Islet precursor cell (in vitro differentiated cells): ENCODE measurements at regions not wholly inside any gene's neighbourhood (a gene's known extent, or its start where the extent isn't known, plus 50 kb on each side); places are given as distances from the start of the nearest gene placed in this dataset.

Experiments
- DNase-seq: peaks from one replicate; pipeline ENCODE4 v3.0.0-alpha.2; 2018

GRCh38 chr5:17763301-17763700 is 129.0 kb downstream of the TAF11L14 start:
- DNase-seq: no peak

DNA sequence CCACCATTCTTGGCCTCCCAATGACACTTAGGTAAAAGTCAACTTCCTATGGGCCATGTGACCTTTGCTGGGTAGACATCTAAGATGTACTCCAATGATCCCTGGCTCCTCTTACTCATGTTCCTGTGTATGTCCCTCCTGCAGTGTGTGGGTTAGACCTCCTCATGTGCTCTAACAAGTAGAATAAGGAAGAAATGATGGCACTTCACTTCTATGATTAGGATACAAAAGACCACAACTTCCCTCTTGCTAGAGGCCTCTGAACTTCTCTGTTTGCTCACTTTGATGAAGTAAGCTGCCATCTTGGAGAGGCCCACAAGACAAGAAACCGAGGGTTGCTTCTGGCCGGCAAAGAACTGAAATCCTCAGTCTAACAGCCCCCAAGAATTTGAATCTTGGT is 131.8 kb downstream of the TAF11L14 start:
- no peak for DNase-seq

DNA sequence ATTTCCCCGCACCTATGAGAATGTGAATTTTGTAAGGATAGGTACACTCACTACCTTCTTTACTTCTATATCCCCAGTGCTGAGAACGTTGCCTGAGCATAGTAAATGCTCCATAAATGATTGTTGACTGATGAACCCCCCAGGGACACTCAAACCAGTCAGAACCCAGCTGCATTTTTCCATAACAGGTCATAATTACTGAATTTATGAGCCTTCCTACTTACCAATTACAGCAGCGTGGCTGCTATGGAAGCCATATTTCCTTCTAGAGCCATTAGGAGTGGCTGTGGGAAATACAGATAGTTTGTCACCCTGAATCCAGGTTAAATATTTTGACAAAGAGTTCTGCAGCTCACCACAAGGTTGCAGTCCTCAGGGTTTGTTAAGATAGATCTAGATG is 135.0 kb downstream of the TAF11L14 start:
- DNase-seq: no peak

DNA sequence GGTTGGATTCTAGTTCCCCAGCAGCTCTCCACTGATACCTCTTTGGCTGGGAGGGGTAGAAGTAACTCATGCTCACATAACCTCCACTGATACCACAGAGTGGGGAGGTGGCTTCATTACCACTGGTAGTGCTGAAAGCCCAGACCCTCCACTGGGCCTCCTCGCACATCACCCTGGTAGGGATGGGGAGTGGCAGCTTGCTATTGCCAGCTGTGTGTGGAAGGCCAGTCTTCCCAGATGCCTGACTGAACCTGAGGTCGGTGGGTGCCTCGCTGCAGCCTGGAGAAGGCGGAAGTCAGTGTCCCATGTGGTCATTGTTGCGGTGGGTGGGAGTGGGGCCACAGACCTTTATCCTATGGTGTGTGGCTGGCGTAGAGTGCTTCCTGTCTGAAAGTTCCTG is 138.0 kb downstream of the TAF11L14 start:
- no peak for DNase-seq

DNA sequence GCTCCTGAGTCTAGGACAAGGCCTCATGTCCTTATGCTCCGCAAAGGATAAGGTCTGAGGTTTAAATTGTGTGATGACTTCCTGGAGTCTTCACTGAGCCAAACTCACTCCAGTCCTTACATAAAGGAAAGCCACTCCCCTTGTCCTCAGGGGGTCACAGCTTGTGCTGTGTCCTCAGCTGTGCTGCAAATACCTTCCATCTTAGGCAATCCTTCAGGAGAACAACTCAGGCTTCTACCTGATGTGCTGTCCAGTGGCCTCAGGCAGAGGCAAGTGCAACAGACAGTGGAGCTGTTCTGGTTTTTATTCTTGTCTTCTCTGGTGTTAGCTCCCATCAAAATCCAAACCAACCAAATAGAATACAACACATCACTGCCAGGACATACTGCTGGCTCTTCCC is 151.5 kb downstream of the TAF11L14 start:
- DNase-seq: no peak

DNA sequence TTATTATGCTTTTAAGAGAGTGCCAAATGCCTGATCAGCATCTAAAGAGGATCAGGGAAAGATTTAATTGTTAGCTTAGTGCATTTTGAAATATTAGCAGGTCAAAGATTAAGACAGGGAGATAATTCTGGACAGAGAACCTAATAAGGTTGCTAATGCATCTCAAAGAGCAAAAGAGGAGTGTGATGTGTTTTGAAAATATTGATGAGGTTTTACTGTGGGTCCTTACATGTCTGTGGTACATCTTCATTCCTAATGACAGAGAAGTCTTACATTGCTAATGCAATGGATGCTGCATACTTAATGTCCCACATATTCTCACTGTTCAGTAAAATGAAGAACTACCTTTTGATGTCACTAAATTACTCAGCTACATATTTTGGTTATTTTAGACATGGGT is 154.1 kb downstream of the TAF11L14 start:
- DNase-seq: no peak

GRCh38 chr5:17794201-17794600 is 159.9 kb downstream of the TAF11L14 start:
- DNase-seq: no peak

- no peak for DNase-seq
Observed at GRCh38 chr5:17794815-17795214, 160.6 kb downstream of the TAF11L14 start.

DNA sequence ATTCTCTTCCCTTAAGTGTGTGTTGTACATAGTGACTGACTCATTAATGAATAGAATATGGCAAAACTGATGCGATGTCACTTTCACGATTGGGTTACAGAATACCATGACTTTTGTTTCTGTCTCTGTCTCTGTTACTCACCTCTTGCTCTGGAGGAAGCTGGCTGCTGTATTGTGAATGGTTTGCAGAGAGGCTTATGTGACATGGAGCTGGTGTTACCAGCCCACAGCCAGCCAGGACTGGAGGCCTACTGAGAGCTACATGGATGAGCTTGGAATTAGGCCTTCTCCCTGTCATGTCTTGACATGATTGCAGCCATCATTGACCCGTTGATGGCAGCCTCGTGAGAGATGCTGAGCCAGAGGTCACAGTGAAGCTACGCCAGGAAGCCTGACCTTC is 161.9 kb downstream of the TAF11L14 start:
- no peak for DNase-seq

DNA sequence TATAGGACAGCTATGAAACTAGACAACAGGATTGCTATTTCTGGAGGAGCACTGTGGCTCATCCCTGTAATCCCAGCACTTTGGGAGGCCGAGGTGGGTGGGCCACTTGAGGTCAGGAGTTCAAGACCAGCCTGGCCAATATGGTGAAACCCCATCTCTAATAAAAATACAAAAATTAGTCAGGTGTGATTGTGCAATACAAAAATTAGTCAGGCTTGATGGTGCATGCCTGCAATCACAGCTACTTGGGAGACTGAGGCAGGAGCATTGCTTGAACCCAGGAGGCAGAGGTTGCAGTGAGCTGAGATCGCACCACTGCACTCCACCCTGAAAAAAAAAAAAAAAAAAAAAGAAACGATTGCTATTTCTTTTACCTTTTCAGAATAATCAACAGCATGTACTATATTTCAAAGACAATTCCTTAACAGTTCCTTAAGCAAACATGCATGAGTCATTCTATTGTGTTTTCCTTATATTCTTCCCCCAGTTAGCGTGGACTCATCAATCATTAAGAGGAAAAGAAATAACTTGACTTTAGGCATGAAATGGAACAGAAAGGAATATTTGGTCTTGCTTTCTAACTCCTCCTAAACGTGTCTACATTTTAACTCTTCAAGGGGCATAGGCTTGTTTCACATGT is 162.6 kb downstream of the TAF11L14 start:
- no peak for DNase-seq

DNA sequence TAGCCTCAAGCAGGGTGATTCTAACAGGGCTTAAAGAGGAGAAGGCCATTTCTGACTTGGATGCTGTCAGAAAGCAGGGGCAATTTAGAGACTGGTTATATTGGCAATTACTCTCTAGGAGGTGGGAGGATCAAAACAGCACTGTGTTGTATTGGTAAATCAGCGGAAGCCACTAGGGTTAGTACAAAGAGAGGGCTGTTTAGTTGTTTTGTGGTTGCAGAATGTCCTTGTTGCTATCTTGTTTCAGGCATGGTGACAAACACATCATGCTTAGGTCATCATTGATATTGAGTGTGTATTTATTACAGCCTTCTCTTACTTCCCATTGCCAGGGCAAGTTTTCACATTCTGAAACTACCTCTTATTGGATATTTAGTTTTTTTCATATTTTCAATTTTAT is 165.3 kb downstream of the TAF11L14 start:
- no peak for DNase-seq

- DNase-seq: no peak
Observed at GRCh38 chr5:17801595-17801994, 167.3 kb downstream of the TAF11L14 start.

DNA sequence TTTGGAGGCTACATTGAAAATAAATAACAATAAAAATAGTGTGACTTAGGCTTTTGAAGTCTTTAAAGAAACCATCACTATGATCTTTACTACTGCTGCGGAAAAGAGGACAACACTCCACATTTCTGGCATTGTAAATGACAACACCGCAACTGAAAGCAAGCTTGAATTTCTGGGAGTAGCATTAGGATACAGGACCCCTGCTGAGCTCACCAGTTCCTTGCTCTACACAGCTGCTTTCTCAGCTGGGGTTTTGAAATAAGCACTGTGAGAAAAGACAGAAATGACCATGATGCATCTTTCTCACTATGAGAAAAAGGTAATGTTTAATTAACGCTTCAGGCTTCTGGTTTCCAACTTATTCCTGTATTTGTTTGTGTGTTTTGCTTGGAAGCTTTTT is 168.0 kb downstream of the TAF11L14 start:
- DNase-seq: no peak

- DNase-seq: no peak
Observed at GRCh38 chr5:17803971-17804370, 169.7 kb downstream of the TAF11L14 start.

DNA sequence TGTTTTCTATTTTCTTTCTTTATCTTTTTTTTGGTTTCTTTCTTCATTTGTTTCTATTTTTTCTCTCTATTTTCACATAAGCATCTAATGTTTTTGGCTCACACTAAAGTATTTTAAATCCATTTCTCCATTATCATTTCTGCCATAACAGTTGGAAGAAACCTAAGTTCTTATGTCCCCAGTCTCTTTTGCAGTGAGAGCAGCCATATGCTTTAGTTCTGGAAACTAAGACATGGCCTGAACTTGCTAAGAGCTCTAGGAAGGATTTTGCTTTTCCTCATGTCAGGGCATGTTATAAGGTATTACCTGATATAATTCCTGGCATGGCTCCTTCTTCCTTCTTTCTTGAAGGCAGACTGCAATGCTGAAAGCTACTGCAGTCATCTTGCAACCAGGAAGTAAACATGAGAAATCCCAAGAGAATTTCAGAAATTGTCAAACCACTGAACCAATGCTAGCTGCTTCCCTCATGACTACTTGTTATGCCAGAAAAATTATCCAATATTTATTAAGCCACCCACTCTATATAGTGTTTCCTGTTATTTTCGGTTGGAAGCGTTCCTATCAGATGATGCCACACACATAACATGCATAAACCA is 171.1 kb downstream of the TAF11L14 start:
- no peak for DNase-seq

DNA sequence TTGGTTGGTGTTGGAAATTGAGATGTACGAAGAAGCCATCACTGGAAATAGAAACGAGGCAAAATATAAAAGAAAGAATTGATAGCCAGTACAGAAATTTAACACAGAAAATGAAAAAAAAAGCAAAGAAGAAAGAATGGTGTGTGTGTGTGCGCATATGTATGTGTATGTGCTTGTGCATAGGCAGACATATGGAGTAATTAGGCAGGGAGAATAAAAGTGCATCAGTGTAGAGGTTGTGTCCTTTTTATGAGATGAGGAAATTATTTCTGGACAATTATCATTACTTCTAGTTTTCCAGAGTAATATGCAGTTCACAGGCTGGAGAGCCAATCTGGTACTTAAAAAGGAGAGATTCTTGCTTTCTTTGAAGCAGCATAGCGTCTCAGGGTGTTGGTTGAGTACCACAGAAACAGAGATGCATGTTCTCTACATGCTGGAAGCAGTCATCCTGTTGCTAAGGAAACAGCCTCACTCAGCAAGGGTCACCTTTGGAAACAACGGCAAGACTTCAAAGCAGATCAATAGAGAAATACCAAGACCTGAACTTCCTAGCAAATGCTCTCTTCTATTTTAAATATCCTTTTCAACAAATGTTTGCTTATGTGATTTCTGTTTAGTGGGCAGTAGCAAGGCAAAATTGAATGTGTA is 172.7 kb downstream of the TAF11L14 start:
- no peak for DNase-seq

- DNase-seq: no peak
Observed at GRCh38 chr5:17808566-17808965, 174.3 kb downstream of the TAF11L14 start.

- no peak for DNase-seq
Observed at GRCh38 chr5:17810734-17811133, 176.5 kb downstream of the TAF11L14 start.

GRCh38 chr5:17813214-17813613 is 179.0 kb downstream of the TAF11L14 start:
- DNase-seq: no peak

DNA sequence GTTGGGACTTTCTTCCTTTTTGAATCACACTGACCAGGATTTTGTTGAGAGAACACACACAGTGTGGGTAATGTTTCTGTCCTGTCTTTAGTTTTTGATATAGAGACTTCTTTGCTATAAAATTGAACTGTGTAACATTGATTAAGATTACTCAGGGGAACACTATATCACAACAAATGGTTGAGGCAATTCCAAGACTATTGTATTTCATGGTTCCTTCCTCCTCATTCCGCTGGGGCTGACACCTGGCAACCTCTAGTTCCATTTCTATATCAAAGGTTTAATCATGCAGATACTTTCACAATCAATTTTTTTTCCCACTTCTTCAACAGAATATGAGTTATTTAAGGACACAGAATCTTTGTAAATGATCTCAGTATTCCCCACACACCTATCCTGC is 182.2 kb downstream of the TAF11L14 start:
- DNase-seq: no peak

GRCh38 chr5:17816944-17817343 is 182.7 kb downstream of the TAF11L14 start:
- DNase-seq: no peak

DNA sequence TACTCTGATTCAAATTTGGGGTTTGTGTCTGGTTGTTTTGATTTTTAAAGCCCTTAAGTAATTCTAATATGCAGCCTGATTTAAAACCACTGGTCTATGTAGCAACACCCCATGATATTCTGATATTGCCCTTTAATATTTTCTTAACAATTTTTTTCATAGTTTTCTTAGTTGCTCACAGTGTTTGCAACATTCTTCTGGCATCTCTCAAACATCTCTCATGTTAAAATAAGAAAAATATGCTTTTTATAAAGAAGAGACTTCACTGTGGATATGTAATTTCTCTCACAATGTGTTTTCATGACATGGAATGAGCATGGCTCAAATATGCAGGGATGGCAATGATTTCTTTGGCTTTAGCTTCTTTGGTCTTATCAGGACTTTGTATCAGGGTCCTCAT is 183.7 kb downstream of the TAF11L14 start:
- DNase-seq: no peak

DNA sequence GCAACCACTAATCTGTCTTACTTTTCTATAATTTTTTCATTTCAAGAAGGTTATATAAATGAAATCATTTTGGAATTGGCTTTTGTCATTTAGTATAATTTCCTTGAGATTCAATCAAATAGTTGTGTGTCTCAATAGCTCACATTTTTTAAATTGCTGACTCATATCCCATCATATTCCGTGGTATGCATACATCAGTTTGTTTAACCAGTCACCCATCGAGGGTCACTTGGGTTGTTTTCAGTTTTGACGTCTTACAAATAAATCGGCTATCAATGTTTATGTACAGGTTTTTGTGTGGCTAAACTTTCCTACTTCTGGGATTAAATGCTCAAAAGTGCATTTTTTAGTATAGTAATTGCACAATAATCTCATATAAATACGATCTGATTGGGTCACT is 185.5 kb downstream of the TAF11L14 start:
- DNase-seq: no peak

- DNase-seq: no peak
Observed at GRCh38 chr5:17828681-17829080, 194.4 kb downstream of the TAF11L14 start.

DNA sequence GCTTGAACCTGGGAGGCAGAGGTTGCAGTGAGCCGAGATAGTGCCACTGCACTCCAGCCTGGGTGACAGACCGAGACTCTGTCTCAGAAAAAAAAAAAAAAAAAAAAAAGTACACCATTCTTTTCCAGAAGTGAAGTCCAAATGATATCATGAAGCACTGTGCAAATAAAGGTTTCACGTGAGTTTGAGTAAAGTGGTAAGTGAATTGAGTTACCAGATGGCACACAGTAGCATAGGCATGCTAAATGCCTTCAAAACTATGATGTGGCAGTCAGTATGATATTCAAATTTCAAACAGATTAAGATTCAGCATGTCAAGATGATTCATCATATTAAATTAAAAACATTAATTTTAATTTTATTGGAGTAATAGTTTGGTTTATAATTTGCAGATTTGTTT is 195.2 kb downstream of the TAF11L14 start:
- no peak for DNase-seq
